ENCODE measurements at regions not wholly inside any gene's neighbourhood (a gene's known extent, or its start where the extent isn't known, plus 50 kb on each side); places are given as distances from the start of the nearest gene placed in this dataset.

DNA sequence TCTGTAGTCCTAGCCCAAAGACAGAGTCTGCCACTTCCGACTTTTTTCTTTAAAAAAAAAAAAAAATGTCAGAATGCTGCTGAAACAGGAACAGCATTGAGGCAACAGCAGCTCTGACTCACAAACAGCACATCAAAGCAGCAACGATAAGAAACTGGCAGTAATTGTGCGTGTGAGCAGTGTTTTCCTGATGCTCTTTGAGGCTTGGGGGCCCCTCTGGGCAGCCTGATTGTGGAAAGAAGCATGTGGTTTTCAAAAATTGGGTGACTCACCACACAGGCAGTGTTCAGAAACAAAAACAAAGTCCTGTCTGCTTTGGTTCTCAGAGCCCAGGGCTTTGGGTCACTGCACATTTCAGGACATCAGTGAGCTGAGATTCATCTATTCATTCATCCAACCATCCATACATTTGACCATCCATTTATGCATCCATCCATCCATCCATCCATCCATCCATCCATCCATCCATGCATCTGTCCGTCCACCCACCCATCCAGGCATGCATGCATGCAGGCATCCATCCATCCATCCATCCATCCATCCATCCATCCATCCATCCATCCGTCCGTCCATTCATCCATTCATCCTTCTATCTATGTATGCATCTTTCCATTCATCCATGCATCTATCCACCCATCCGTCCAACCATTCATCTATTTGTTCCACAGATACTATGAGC lies 308.4 kb downstream of the RPLP1 start:
- CTCF ChIA-PET, result no interaction called here
- Mint-ChIP-seq H3K9me3 (no peaks in the 10 kb centered on the region), H3K36me3 (no peaks in the 10 kb centered on the region), H3K4me1 (peaks cover 4% of the 10 kb centered on the region), H3K4me3 (no peak overlapping the region), H3K27me3 (ENCODE audit: low read depth) (no peaks in the 10 kb centered on the region; the same call in 1 of the 2 replicates), H3K27ac (no peak overlapping the region)
- TF ChIP-seq ZBTB21 (CRISPR knock-in tag; IDR thresholded peaks at IDR 0.05; ENCODE audit: borderline replicate concordance) (no peak), OVOL2 (CRISPR knock-in tag; IDR thresholded peaks at IDR 0.05; ENCODE audit: borderline replicate concordance) (no peak)
- ATAC-seq (no peak), DNase-seq (ENCODE audit: low spot score) (no peak)
- POLR2A ChIA-PET, result no interaction called here

- POLR2A ChIA-PET, result interaction anchor here (0.5 kb wide), 1 partner anchor 1010 kb away, joined by 3 read pairs; no protein-coding TSS in a partner anchor
- TF ChIP-seq TCF7 (CRISPR knock-in tag; IDR thresholded peaks at IDR 0.05; ENCODE audit: low read depth), result no peak
- TF ChIP-seq, protein P1, sequence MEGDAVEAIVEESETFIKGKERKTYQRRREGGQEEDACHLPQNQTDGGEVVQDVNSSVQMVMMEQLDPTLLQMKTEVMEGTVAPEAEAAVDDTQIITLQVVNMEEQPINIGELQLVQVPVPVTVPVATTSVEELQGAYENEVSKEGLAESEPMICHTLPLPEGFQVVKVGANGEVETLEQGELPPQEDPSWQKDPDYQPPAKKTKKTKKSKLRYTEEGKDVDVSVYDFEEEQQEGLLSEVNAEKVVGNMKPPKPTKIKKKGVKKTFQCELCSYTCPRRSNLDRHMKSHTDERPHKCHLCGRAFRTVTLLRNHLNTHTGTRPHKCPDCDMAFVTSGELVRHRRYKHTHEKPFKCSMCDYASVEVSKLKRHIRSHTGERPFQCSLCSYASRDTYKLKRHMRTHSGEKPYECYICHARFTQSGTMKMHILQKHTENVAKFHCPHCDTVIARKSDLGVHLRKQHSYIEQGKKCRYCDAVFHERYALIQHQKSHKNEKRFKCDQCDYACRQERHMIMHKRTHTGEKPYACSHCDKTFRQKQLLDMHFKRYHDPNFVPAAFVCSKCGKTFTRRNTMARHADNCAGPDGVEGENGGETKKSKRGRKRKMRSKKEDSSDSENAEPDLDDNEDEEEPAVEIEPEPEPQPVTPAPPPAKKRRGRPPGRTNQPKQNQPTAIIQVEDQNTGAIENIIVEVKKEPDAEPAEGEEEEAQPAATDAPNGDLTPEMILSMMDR (IDR thresholded peaks at IDR 0.05), result 0 out of 2 replicates have a peak, but pooled peaks have one; percentile 27
- Mint-ChIP-seq H3K4me3 (no peak overlapping the region), H3K9me3 (peaks cover 7% of the 10 kb centered on the region; the same call in 1 of the 2 replicates), H3K36me3 (no peaks in the 10 kb centered on the region), H3K27me3 (ENCODE audit: low read depth) (no peaks in the 10 kb centered on the region; the same call in 1 of the 2 replicates), H3K27ac (no peak overlapping the region), H3K4me1 (peaks cover 3% of the 10 kb centered on the region; the same call in 1 of the 2 replicates)
- CTCF ChIA-PET, result interaction anchor here (0.5 to 1.6 kb wide), 42 partner anchors 12 to 888 kb away, joined by 3 to 9 read pairs (median 4); no protein-coding TSS in a partner anchor
- ATAC-seq (peak; percentile 99), DNase-seq (ENCODE audit: low spot score) (peak; percentile 51)
Measured at GRCh38 chr15:69762373-69763148, 309.9 kb downstream of the RPLP1 start.

DNA sequence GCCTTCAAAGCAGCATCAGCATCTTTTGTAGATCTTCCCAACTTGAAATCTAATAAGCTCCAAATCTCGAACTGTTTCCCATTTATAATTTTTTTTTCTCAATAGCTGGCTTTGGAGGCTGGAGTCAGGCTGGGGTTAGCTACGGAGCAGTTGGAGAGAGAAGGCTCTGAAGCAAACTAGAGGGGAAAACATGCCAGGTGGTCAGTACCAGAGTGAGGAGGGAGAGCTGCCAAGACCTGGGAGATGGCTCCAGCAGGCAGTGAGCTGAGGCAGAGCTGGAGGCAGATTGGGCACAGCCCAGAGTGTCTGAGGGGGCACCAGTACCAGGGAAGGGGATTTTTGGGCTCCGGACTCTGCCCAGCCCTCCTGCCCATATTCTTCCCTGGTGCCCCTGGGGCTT lies 311.2 kb downstream of the RPLP1 start:
- DNase-seq (ENCODE audit: low spot score) (no peak), ATAC-seq (no peak)
- no peaks in the 10 kb centered on the region for H3K36me3 Mint-ChIP-seq
- peaks cover 7% of the 10 kb centered on the region; the same call in 1 of the 2 replicates for H3K9me3 Mint-ChIP-seq
- H3K27ac Mint-ChIP-seq, result no peak overlapping the region
- H3K27me3 Mint-ChIP-seq (ENCODE audit: low read depth), result no peaks in the 10 kb centered on the region; the same call in 1 of the 2 replicates
- H3K4me1 Mint-ChIP-seq, result peaks cover 3% of the 10 kb centered on the region; the same call in 1 of the 2 replicates
- ChIA-PET POLR2A (no interaction called here), CTCF (interaction anchor here (1.1 to 1.3 kb wide), 5 partner anchors 151 to 303 kb away, joined by 3 to 5 read pairs (median 3); no protein-coding TSS in a partner anchor)
- H3K4me3 Mint-ChIP-seq, result no peak overlapping the region
- TF ChIP-seq ZNF423 (CRISPR knock-in tag; IDR thresholded peaks at IDR 0.05) (no peak), ZNF396 (CRISPR knock-in tag; IDR thresholded peaks at IDR 0.05; ENCODE audit: borderline replicate concordance) (no peak), SOX15 (CRISPR knock-in tag; IDR thresholded peaks at IDR 0.05) (no peak), ZNF121 (CRISPR knock-in tag; IDR thresholded peaks at IDR 0.05) (no peak), OVOL2 (CRISPR knock-in tag; IDR thresholded peaks at IDR 0.05; ENCODE audit: borderline replicate concordance) (no peak), USF2 (CRISPR knock-in tag; IDR thresholded peaks at IDR 0.05) (no peak), NFE2L1 (CRISPR knock-in tag; IDR thresholded peaks at IDR 0.05) (no peak), SMAD3 (CRISPR knock-in tag; IDR thresholded peaks at IDR 0.05; ENCODE audit: borderline replicate concordance) (no peak), ZBTB21 (CRISPR knock-in tag; IDR thresholded peaks at IDR 0.05; ENCODE audit: borderline replicate concordance) (no peak), FOXK1 (CRISPR knock-in tag; IDR thresholded peaks at IDR 0.05) (no peak), ZNF232 (CRISPR knock-in tag; IDR thresholded peaks at IDR 0.05) (no peak), ZNF219 (CRISPR knock-in tag; IDR thresholded peaks at IDR 0.05; ENCODE audit: borderline replicate concordance) (no peak), ESRRA (CRISPR knock-in tag; IDR thresholded peaks at IDR 0.05; ENCODE audit: borderline replicate concordance) (no peak)
- TF ChIP-seq, protein P2, sequence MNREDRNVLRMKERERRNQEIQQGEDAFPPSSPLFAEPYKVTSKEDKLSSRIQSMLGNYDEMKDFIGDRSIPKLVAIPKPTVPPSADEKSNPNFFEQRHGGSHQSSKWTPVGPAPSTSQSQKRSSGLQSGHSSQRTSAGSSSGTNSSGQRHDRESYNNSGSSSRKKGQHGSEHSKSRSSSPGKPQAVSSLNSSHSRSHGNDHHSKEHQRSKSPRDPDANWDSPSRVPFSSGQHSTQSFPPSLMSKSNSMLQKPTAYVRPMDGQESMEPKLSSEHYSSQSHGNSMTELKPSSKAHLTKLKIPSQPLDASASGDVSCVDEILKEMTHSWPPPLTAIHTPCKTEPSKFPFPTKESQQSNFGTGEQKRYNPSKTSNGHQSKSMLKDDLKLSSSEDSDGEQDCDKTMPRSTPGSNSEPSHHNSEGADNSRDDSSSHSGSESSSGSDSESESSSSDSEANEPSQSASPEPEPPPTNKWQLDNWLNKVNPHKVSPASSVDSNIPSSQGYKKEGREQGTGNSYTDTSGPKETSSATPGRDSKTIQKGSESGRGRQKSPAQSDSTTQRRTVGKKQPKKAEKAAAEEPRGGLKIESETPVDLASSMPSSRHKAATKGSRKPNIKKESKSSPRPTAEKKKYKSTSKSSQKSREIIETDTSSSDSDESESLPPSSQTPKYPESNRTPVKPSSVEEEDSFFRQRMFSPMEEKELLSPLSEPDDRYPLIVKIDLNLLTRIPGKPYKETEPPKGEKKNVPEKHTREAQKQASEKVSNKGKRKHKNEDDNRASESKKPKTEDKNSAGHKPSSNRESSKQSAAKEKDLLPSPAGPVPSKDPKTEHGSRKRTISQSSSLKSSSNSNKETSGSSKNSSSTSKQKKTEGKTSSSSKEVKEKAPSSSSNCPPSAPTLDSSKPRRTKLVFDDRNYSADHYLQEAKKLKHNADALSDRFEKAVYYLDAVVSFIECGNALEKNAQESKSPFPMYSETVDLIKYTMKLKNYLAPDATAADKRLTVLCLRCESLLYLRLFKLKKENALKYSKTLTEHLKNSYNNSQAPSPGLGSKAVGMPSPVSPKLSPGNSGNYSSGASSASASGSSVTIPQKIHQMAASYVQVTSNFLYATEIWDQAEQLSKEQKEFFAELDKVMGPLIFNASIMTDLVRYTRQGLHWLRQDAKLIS (CRISPR knock-in tag; IDR thresholded peaks at IDR 0.05; ENCODE audit: borderline replicate concordance), result no peak
- TF ChIP-seq, protein P3, sequence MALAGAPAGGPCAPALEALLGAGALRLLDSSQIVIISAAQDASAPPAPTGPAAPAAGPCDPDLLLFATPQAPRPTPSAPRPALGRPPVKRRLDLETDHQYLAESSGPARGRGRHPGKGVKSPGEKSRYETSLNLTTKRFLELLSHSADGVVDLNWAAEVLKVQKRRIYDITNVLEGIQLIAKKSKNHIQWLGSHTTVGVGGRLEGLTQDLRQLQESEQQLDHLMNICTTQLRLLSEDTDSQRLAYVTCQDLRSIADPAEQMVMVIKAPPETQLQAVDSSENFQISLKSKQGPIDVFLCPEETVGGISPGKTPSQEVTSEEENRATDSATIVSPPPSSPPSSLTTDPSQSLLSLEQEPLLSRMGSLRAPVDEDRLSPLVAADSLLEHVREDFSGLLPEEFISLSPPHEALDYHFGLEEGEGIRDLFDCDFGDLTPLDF (CRISPR knock-in tag; IDR thresholded peaks at IDR 0.05), result no peak
- TF ChIP-seq, protein P4, sequence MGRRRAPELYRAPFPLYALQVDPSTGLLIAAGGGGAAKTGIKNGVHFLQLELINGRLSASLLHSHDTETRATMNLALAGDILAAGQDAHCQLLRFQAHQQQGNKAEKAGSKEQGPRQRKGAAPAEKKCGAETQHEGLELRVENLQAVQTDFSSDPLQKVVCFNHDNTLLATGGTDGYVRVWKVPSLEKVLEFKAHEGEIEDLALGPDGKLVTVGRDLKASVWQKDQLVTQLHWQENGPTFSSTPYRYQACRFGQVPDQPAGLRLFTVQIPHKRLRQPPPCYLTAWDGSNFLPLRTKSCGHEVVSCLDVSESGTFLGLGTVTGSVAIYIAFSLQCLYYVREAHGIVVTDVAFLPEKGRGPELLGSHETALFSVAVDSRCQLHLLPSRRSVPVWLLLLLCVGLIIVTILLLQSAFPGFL (CRISPR knock-in tag; IDR thresholded peaks at IDR 0.05; ENCODE audit: borderline replicate concordance), result no peak
- TF ChIP-seq, protein P5, sequence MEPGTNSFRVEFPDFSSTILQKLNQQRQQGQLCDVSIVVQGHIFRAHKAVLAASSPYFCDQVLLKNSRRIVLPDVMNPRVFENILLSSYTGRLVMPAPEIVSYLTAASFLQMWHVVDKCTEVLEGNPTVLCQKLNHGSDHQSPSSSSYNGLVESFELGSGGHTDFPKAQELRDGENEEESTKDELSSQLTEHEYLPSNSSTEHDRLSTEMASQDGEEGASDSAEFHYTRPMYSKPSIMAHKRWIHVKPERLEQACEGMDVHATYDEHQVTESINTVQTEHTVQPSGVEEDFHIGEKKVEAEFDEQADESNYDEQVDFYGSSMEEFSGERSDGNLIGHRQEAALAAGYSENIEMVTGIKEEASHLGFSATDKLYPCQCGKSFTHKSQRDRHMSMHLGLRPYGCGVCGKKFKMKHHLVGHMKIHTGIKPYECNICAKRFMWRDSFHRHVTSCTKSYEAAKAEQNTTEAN (CRISPR knock-in tag; IDR thresholded peaks at IDR 0.05), result no peak

All from WTC11 (cell line).